ENCODE measurements at regions not wholly inside any gene's neighbourhood (a gene's known extent, or its start where the extent isn't known, plus 50 kb on each side); places are given as distances from the start of the nearest gene placed in this dataset.

GRCh38 chr14:97878206-97878605 is 1081.0 kb downstream of the VRK1 start:
- no peak for TF ChIP-seq CTCF (conservative IDR thresholded peaks at IDR 0.05)
- H3K27ac ChIP-seq: no peak overlapping the region

GRCh38 chr14:97878727-97879126 is 1081.5 kb downstream of the VRK1 start:
- TF ChIP-seq CTCF (conservative IDR thresholded peaks at IDR 0.05): no peak
- H3K27ac ChIP-seq: no peak overlapping the region

- no peak for TF ChIP-seq CTCF (conservative IDR thresholded peaks at IDR 0.05)
- H3K27ac ChIP-seq: no peak overlapping the region
Measured at GRCh38 chr14:97887690-97888089, 1090.5 kb downstream of the VRK1 start.

GRCh38 chr14:97888331-97888730 is 1091.1 kb downstream of the VRK1 start:
- no peak for TF ChIP-seq CTCF (conservative IDR thresholded peaks at IDR 0.05)
- H3K27ac ChIP-seq: no peak overlapping the region

- TF ChIP-seq CTCF (conservative IDR thresholded peaks at IDR 0.05): no peak
- H3K27ac ChIP-seq: no peak overlapping the region
Measured at GRCh38 chr14:97891515-97891914, 1094.3 kb downstream of the VRK1 start.

GRCh38 chr14:97894552-97894951 is 1097.4 kb downstream of the VRK1 start:
- H3K27ac ChIP-seq: no peak overlapping the region
- TF ChIP-seq CTCF (conservative IDR thresholded peaks at IDR 0.05): no peak

GRCh38 chr14:97900196-97900854 is 1103.1 kb downstream of the VRK1 start:
- TF ChIP-seq CTCF (conservative IDR thresholded peaks at IDR 0.05): no peak
- no peak overlapping the region for H3K27ac ChIP-seq
